ENCODE measurements at regions not wholly inside any gene's neighbourhood (a gene's known extent, or its start where the extent isn't known, plus 50 kb on each side); places are given as distances from the start of the nearest gene placed in this dataset.

- Mint-ChIP-seq H3K27me3 (no peaks in the 10 kb centered on the region), H3K4me1 (peaks cover 14% of the 10 kb centered on the region), H3K9me3 (ENCODE audit: low read depth) (peaks cover 2% of the 10 kb centered on the region), H3K36me3 (ENCODE audit: low read depth) (peaks cover 16% of the 10 kb centered on the region), H3K27ac (no peak overlapping the region), H3K4me3 (no peak overlapping the region)
- ATAC-seq (no peak), DNase-seq (no peak)
- intact Hi-C loops (cut with DNase I, micrococcal nuclease): no loop called here
- CTCF ChIA-PET: no interaction called here
- POLR2A ChIA-PET: no interaction called here
Observed at GRCh38 chr7:112843151-112843550, 53.0 kb upstream of the TMEM168 start.
